ENCODE measurements at regions not wholly inside any gene's neighbourhood (a gene's known extent, or its start where the extent isn't known, plus 50 kb on each side); places are given as distances from the start of the nearest gene placed in this dataset.
"Not testable (repeated sequence)": the region's sequence is repeated elsewhere in the genome, so short reads cannot be mapped to it uniquely, and the experiment has no call there.

DNA sequence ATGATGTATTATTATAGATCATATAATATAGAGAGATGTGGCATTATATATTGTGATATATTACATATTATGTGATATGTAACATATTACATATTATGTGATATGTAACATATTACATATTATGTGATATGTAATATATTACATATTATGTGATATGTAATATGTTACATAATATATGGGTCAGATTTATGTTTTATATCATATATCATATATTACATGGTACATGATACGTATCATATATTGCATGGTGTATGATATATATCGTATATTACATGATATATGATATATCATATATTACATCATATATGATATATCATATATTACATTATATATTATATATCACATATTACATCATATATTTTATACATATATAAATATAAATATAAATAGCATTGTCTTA lies 164.1 kb upstream of the NEBL start:
- DNase-seq (ENCODE audit: low read depth in 2 of 2) = no peak

DNA sequence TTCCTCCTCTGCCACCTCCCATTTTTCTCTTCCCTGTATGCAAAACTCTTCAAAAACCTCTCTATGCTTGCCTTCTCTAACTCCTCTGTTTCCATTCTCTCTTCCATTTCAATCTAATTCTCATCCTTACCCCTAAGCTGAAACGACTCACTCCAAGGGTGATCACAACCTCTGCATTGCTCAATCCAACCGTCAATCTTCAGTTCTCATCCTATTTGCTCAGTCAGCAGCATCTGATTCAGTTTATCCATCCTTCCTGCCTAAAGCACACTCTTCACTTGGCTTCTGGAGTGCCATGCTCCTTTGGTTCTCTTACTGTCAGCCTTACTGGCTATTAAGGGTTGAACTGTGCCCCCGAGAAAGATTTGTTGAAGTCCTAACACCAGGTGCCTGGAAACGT lies 163.5 kb upstream of the NEBL start:
- DNase-seq (ENCODE audit: low read depth in 2 of 2) = no peak

DNA sequence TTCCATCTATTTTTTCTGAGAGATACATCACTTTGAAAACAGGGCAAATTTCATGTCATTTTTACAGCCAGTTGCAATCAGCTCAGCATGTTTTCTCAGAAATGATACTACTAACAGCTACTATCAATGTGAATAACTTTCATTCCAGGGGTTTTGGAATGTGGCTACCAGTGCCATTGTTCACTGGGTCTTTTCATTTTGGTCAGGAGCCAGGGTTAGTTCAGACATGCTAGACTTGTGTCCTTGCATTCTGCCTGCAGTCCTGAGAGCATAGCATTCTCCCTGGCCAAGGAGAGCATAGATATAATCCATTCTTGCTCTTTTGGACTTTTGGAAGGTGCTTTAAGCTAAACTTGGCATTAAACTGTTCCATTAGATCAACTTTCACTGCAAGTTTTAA lies 160.9 kb upstream of the NEBL start:
- no peak for DNase-seq (ENCODE audit: low read depth in 2 of 2)

- DNase-seq (ENCODE audit: low read depth in 2 of 2) = no peak
These were observed 160.3 kb upstream of the NEBL start for GRCh38 chr10:21057436-21057835.

- DNase-seq (ENCODE audit: low read depth in 2 of 2) = no peak
These were observed 159.3 kb upstream of the NEBL start for GRCh38 chr10:21056461-21056860.

DNA sequence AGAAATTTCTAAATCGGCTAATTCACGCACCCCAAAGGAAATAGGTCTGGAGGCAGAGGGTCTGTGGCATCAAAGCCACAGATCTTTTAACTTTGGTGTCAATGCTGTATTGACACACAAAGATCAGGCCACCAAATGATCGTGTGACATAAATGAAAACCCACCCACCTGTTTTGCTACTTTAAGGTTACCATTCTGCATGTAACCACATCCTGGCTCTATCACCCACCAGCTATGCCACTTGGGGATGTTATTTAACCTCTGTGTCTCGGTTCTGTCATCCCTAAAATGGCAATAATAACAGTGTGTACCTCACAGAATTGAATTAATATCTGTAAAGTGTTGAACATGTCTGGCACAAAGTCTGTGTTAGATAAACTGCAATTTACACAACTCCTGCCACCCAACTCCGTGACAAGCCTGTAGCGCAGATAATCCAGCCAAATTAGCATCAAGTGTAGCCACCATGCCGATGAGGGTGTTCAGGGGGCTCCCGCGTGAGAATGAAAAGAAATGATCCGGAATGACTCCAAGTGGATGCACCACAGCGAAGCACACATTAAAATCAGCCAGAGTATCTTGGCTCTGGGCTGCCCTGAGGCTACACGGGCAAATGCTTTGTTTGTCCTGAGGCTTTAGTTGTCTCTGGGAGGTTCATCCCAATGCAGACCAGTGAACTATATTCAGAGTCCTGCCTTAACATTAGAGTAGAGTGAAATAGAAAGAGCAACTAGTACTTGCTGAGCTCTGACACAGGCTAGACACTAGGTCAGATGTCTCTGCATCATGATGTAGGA lies 158.4 kb upstream of the NEBL start:
- no peak for DNase-seq (ENCODE audit: low read depth in 2 of 2)

DNA sequence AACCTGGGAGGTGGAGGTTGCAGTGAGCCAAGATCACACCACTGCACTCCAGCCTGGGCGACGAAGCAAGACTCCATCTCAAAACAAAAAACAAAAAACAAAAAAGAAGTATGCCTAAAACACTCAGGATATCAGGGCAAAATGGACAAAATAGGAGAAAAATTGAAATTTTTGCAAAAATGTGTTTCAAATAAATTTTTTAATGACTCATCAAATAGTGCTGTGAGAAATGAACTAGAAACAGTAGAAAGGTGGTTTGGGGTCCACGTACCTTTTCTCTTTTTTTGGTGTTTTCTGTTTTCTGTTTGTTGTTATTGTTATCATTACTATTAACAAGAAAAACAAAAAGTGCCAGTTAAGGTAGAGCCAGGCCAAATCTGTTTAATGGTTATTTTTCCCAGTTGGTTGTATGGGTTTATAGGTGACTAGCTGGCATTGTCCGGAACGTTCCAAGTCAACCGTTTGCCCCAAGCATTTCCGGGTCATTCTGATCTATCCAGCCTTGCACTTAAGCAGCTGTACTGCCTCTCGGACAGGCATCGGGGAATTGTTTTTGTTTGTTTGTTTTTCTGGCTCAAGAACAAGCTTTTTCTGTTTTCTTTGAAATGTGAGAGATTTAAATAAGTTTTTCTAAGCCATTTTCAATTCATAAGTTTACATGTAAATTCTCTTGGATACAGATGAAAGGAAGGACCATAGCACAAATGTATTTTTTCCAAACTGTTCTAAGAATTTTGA lies 157.0 kb upstream of the NEBL start:
- no peak for DNase-seq (ENCODE audit: low read depth in 2 of 2)

DNA sequence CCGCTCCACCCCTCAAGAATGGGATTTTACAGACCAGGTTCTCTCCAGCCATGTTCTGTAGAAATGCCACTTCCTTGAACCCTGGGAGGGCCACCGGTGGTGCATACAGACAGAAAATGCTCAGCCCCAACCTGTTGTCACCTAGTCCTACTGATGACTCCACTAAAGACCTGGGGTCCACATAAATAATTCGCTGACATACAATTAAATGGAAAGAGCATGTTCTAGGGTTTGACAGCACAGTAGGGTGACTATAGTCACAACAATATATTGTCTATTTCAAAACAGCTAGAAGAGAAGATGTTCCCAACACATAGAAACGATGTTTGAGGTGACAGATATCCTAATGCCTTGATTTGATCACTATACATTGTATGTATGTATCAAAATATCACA lies 155.6 kb upstream of the NEBL start:
- no peak for DNase-seq (ENCODE audit: low read depth in 2 of 2)

DNA sequence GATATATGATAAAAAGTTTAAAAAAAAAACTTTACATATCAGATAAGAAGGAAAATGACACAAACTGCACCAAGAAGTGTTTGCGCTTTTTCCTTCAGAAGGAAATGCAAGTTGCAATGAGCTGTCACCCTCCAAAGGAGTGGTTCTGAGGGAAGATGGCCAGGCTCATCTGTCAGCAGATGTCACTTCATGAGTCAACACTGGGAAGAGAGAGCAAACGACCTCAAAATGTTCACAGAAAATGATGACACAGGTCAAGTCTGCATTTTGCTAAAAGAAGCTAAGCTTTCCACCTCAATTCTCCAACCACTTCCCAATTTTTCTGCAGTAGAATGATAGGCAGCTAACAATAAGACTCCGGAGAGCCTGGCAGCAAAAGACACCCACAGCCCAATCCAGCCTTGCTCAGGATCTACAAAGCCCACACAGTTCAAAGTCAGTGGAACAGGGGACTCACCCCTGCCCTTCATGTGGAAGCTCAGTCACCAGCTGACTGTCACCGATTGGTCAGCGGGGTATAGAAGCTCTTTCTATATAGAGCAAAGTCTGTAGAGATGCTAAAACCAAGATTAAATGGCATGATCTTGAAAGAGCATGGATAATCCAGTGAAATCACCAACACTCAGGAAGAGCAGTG lies 155.1 kb upstream of the NEBL start:
- DNase-seq (ENCODE audit: low read depth in 2 of 2) = no peak

DNA sequence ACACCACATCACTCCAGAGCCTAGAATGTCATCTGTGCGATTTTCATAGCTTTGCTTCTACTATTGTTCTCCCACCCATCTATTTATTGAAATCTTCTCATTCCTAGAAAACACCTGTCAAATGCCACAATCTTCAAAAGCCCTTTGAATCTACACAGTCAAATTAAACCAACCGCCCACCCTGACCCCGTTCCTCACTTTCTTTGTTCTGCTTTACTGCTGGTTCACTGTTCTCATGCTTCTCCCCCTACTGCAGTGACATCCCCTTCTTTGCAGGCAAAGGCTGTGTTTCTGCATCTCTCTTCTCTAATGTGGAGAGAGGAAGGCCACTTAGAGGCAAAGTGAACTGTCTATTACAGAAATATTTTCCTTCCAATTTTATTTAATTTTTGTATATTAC lies 152.4 kb upstream of the NEBL start:
- DNase-seq (ENCODE audit: low read depth in 2 of 2) = no peak

DNA sequence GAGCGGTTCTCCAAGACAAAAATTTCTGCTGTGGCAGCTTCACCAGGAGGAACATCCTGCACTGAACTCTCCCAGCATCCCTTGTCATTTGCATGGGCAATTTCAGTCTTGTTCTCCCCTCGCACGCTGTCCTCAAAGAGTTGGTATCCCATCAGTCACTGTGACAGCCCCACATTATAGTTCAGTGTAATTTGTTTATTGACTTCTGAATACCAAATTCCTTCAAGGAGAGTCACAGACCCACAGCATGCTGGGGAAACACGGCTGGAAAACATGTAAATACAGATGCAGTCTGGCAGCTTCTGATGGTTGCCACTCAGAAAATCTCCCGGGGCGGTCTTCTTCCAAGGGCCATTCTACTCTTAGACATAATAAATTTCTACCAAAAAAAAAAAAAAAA lies 151.0 kb upstream of the NEBL start:
- no peak for DNase-seq (ENCODE audit: low read depth in 2 of 2)

DNA sequence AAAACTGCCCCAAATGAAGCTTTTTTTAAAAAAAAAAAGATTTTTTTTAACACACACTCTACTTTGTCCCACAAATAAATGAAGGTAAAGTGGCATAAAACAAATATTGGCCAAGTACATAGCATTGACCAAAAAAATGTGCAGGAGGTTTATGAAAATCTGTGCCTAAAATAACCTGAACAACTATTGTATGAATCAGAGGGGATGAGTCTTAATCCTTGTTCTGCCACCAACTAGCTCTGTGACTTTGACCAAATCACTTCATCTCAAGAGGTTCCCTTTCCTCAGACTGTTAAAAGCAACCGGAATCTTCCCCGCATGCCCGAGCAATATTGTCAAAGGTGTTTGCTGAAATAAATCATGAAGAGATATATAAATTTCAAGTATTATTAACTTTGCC lies 150.4 kb upstream of the NEBL start:
- no peak for DNase-seq (ENCODE audit: low read depth in 2 of 2)

GRCh38 chr10:21047096-21047495 lies 150.0 kb upstream of the NEBL start:
- DNase-seq (ENCODE audit: low read depth in 2 of 2) = no peak

- DNase-seq (ENCODE audit: low read depth in 2 of 2) = no peak
These were observed 145.9 kb upstream of the NEBL start for GRCh38 chr10:21043044-21043443.

GRCh38 chr10:21042536-21042935 lies 145.4 kb upstream of the NEBL start:
- DNase-seq (ENCODE audit: low read depth in 2 of 2) = no peak

DNA sequence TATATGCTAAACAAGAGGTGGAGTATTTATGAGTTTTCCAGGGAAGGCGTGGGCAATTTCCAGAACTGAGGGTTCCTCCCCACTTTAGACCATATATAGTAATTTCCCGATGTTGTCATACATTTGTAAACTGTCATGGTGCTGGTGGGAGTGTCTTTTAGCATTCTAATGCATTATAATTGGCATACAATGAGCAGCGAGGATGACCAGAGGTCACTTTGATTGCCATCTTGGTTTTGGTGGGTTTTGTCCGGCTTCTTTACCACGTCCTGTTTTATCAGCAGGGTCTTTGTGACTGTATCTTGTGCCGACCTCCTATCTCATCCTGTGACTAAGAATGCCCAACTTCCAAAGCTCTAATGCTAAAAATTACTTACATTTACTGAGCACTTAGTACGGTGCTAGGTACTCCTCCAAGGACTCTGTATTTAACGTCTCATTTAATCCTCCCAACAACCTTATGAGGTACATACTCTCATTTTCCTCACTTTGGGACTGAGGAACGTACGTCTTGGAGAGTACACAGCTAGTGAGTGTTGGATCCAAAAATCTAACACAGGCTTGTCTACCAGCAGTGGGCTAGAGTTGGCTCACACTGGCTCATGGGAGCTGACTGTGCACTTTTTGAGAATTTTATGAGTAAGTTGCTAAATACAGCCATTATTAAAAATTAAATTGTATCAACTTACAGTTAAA lies 144.8 kb upstream of the NEBL start:
- no peak for DNase-seq (ENCODE audit: low read depth in 2 of 2)

DNA sequence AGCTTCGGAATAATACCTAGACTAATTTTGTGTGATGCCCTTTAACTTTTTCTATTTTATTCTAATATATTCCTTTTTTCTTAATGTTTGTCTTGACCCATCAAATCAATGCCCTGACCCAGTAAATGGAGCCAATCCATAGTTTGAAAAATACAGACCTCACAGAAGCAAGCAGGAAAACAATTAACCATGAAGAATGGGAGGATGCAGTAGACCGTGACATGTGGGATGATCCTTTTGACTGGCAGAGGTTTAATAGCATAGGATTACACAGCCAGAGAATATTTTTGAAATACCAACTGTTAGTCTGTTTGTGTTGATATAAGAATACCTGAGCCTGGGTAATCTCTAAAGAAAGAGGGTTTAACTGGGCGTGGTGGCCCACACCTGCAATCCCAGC lies 142.6 kb upstream of the NEBL start:
- no peak for DNase-seq (ENCODE audit: low read depth in 2 of 2)

- no peak for DNase-seq (ENCODE audit: low read depth in 2 of 2)
These were observed 139.6 kb upstream of the NEBL start for GRCh38 chr10:21036757-21037156.

GRCh38 chr10:21034770-21035169 lies 137.7 kb upstream of the NEBL start:
- not testable (repeated sequence) for DNase-seq (ENCODE audit: low read depth in 2 of 2)

DNA sequence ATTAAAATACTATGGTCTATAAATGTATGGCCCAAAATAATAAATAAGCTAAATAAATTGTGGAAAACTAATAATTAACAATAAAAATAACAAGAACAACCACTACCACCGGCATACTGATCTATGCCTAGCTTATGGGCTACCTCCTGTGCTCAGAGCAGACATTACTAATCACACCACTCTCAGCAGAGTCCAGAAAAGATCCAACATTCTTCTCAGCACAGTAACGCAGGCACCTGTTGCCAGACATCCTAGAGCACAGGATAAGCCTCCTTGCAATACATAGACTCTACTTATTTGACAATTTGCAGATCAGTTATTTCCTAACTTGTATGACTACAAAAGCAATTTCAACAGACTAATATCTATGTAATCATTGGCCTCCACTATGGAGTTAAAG lies 137.1 kb upstream of the NEBL start:
- no peak for DNase-seq (ENCODE audit: low read depth in 2 of 2)

DNA sequence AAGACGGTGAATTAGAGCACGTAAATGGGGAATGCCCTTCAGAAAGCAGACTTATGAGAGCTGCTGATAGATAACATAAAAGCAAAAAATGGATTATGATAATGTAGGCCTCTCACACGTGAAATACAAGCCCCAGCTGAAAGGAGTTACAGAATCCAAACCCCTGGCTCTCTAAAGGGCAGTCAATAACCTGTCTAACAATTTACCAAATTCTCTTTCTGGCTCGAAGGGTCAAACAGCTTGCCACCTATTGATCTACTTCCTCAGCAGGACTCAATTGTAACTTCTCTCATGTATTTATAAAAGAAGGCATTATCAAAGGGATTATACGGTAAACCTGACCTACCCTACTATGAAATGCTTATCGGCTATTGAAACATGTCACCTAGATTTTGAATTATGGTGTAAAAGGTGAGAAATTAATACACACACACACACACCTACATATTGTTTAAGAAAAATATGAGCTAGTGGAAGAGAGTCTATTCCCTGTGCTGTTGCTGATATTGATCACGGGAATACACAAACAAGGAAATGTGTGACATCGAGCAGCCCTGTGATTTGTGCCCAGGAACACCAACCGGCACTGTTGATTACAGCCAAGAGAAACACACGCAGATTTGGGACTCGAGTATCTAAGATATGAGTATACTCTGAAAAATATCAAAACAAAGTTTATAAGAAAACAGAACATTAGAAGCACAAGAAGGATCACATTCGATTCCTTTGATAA lies 135.6 kb upstream of the NEBL start:
- DNase-seq (ENCODE audit: low read depth in 2 of 2) = no peak

Measured in dermis microvascular lymphatic vessel endothelial cell (primary cell).